ENCODE measurements at regions not wholly inside any gene's neighbourhood (a gene's known extent, or its start where the extent isn't known, plus 50 kb on each side); places are given as distances from the start of the nearest gene placed in this dataset.

DNA sequence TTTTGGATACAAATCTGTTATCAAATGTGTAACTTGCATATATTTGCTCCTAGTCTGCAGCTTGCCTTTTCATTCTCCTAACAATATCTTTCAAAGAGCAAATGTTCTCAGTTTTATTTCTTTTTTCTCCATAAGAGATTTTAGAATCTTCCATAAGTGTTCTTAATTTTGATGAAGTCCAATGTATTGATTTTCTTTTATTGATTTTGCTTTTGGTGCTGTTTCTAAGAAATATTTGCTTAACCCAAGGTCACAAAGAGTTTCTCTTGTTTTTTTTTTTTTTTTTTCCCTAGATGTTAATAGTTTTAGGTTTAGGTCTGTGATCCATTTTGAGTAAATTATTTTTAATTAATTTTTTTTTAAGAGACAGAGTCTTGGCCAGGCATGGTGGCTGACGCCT, 75.8 kb upstream of the SPRED2 start:
- Mint-ChIP-seq H3K9me3 (no peaks in the 10 kb centered on the region), H3K4me1 (no peaks in the 10 kb centered on the region), H3K4me3 (no peak overlapping the region), H3K27me3 (peaks cover 10% of the 10 kb centered on the region), H3K27ac (ENCODE audit: low read depth) (no peak overlapping the region), H3K36me3 (ENCODE audit: insufficient read depth) (no peaks in the 10 kb centered on the region)
- DNase-seq (ENCODE audit: low spot score in 2 of 2), result no peak
- ATAC-seq (replicated peaks; ENCODE audit: extremely low read depth, poor library complexity, severe bottlenecking), result no peak

DNA sequence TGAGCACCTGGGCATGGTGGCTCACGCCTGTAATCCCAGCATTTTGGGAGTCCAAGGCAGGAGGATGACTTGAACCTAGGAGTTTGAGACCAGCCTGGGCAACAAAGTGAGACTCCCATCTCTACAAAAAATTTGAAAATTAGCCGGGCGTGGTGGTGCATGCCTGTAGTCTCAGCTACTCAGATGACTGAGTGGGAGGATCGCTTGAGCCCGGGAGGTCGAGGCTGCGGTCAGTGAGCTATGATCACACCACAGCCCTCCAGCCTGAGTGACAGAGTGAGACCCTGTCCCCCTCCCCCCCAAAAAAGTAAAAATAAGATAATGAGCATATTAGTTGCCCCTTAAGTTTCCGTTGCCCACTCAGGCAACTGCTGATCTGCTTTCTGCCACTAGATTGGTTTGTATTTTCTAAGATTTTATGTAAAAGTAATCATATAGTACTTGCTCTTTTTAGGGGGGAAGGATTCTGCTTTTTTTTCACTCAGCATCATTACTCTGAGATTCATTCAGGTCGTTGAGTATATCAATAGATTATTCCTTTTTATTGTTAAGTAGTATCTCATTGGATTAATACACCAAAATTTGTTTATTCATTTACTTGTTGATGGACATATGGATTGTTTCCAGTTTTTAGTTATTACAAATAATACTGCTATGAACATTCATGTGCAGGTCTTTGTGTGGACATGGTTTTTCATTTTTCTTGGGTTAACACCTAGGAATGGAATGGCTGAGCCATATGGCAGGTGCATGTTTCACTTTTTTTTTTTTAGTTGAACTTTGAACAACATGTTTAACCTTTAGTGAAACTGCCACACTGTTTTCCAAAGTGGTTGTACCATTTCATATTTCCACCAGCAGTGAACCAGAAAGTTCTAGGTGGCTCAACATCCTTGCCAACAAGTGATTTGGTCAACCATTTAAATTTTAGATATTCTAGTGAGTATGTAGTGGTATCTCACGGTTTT, 75.0 kb upstream of the SPRED2 start:
- DNase-seq (ENCODE audit: low spot score in 2 of 2) (no peak), ATAC-seq (replicated peaks; ENCODE audit: extremely low read depth, poor library complexity, severe bottlenecking) (no peak)
- Mint-ChIP-seq H3K36me3 (ENCODE audit: insufficient read depth) (no peaks in the 10 kb centered on the region), H3K4me1 (no peaks in the 10 kb centered on the region), H3K27me3 (peaks cover 10% of the 10 kb centered on the region), H3K27ac (ENCODE audit: low read depth) (no peak overlapping the region), H3K9me3 (no peaks in the 10 kb centered on the region), H3K4me3 (no peak overlapping the region)

DNA sequence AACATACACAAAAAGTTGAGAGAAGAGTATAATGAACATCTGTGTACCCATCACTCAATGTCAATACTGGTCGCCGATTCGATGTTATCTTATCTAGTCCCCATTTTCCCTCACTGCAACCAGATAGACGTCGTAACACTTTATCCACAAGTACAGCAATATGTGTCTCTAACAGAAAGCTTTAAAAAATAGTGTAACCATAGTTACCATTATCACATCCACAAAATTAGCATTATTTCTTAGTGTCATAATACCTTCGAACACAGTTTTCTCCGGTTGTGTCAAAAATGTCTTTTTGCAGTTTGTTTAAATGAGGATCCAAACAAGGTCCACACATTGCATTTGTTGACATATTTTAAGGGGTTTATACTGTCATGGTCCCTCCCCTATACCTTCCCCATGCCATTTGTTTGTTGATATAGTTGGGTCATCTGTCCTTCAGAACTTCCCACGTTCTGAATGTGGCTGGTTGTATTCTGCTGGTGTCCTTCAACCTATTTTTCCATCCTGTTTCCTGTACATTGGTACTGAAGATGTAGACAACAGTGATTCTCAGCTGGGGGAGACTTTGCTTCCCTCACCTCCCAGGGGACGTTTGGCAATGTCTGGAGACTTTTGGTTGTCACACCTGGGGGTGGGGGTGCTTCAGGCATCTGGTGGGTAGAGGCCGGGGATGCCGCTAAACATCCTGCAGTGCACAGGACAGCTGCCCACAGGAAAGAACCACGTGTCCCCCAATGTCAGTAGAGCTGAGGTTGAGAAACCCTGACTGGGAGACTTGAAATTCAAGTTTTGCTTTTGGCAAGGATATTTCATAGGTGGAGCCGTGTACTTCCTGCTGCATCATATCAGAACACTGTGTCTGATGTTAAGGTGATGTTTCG, 72.7 kb upstream of the SPRED2 start:
- no peaks in the 10 kb centered on the region for H3K9me3 Mint-ChIP-seq
- DNase-seq (ENCODE audit: low spot score in 2 of 2) (no peak), ATAC-seq (replicated peaks; ENCODE audit: extremely low read depth, poor library complexity, severe bottlenecking) (no peak)
- peaks cover 7% of the 10 kb centered on the region for H3K27me3 Mint-ChIP-seq
- no peak overlapping the region for H3K4me3 Mint-ChIP-seq
- H3K36me3 Mint-ChIP-seq (ENCODE audit: insufficient read depth), result peaks cover 2% of the 10 kb centered on the region
- no peak overlapping the region for H3K27ac Mint-ChIP-seq (ENCODE audit: low read depth)
- H3K4me1 Mint-ChIP-seq, result no peaks in the 10 kb centered on the region

DNA sequence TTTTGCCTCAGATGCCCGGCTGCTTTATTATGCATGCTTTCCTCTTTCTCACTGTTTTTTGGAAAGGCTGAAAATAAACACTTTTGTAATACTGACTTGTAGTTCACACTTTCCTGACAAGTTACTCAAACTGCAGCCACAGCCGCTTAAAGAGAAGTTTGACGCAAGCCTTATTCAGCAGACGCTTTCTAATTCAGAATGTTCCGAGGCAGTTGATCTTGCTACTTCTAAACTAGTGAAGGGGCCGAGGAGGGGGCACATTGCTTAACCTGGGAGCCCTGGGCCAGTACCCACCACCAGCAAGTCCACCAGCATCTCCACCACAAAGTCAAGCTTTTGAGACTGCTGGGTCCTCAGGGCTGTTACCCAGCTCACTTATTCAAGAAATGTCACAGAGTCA, 71.8 kb upstream of the SPRED2 start:
- H3K27ac Mint-ChIP-seq (ENCODE audit: low read depth), result no peak overlapping the region
- ATAC-seq (replicated peaks; ENCODE audit: extremely low read depth, poor library complexity, severe bottlenecking), result no peak
- peaks cover 13% of the 10 kb centered on the region for H3K27me3 Mint-ChIP-seq
- no peaks in the 10 kb centered on the region for H3K4me1 Mint-ChIP-seq
- H3K9me3 Mint-ChIP-seq, result no peaks in the 10 kb centered on the region
- peaks cover 2% of the 10 kb centered on the region for H3K36me3 Mint-ChIP-seq (ENCODE audit: insufficient read depth)
- H3K4me3 Mint-ChIP-seq, result no peak overlapping the region
- DNase-seq (ENCODE audit: low spot score in 2 of 2), result no peak

DNA sequence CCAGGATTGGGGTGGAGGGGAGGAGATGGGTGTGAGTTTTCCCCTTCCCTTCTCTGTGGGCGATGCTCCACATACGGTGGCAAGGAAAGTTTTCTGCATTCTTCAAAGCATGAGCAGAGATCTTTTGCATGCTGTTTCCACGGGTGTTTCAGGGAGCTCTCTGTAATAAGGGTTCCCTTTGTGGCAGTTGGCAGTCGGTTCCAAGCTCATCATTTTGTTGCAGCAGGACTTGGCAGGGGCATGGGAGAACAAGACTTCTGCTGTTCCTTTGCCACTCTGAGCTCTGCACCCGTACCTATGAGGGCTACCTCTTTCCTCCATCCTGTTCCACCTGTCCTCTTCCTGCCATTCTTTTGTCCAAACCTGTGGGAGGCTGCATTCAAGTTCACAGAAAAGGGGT, 71.3 kb upstream of the SPRED2 start:
- Mint-ChIP-seq H3K4me1 (no peaks in the 10 kb centered on the region), H3K27ac (ENCODE audit: low read depth) (no peak overlapping the region), H3K36me3 (ENCODE audit: insufficient read depth) (peaks cover 2% of the 10 kb centered on the region), H3K4me3 (no peak overlapping the region), H3K27me3 (peaks cover 17% of the 10 kb centered on the region), H3K9me3 (no peaks in the 10 kb centered on the region)
- ATAC-seq (replicated peaks; ENCODE audit: extremely low read depth, poor library complexity, severe bottlenecking) (no peak), DNase-seq (ENCODE audit: low spot score in 2 of 2) (no peak)

DNA sequence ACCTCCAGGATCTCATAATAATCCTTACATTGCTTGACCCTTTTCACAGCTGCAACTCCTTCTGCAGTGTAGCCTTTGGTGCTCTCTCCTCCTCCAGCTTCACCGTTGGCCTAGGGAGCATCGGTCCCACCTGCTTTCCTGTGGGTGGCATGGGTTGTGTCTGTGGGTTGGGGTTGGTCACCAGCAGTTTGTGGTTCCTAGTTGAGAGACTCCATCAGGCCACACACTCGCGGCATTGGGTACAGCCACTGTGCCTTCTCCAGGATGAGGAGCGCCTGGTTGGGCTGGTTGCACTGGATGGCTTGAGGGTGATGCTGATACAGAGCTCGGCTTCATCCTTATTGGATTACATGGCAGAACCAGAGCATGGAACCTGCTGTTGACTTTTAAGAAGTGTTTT, 69.4 kb upstream of the SPRED2 start:
- H3K27ac Mint-ChIP-seq (ENCODE audit: low read depth), result no peak overlapping the region
- H3K27me3 Mint-ChIP-seq, result peaks cover 29% of the 10 kb centered on the region
- ATAC-seq (replicated peaks; ENCODE audit: extremely low read depth, poor library complexity, severe bottlenecking), result no peak
- H3K9me3 Mint-ChIP-seq, result no peaks in the 10 kb centered on the region
- no peak overlapping the region for H3K4me3 Mint-ChIP-seq
- peaks cover 2% of the 10 kb centered on the region for H3K36me3 Mint-ChIP-seq (ENCODE audit: insufficient read depth)
- DNase-seq (ENCODE audit: low spot score in 2 of 2), result no peak
- H3K4me1 Mint-ChIP-seq, result no peaks in the 10 kb centered on the region

DNA sequence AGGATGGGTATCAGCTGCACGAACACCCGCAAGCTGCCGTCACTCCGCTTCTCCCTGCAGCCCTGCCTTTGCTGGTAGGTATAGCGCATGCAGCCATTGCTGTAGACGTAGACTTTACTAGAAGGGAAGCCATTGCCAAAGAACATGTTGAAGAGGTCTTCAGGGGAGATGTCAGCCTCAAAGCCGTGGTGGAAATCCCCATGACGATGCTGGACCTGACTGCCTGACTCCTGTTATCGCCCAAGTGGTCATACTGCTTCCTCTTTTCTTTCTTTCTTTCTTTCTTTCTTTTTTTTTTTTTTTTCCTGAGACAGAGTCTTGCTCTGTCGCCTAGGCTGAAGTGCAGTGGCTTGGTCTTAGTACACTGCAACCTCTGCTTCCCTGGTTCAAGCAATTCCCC, 68.7 kb upstream of the SPRED2 start:
- DNase-seq (ENCODE audit: low spot score in 2 of 2) (no peak), ATAC-seq (replicated peaks; ENCODE audit: extremely low read depth, poor library complexity, severe bottlenecking) (no peak)
- H3K27me3 Mint-ChIP-seq, result peaks cover 29% of the 10 kb centered on the region
- peaks cover 2% of the 10 kb centered on the region for H3K36me3 Mint-ChIP-seq (ENCODE audit: insufficient read depth)
- no peak overlapping the region for H3K4me3 Mint-ChIP-seq
- no peaks in the 10 kb centered on the region for H3K9me3 Mint-ChIP-seq
- H3K27ac Mint-ChIP-seq (ENCODE audit: low read depth), result no peak overlapping the region
- H3K4me1 Mint-ChIP-seq, result no peaks in the 10 kb centered on the region

DNA sequence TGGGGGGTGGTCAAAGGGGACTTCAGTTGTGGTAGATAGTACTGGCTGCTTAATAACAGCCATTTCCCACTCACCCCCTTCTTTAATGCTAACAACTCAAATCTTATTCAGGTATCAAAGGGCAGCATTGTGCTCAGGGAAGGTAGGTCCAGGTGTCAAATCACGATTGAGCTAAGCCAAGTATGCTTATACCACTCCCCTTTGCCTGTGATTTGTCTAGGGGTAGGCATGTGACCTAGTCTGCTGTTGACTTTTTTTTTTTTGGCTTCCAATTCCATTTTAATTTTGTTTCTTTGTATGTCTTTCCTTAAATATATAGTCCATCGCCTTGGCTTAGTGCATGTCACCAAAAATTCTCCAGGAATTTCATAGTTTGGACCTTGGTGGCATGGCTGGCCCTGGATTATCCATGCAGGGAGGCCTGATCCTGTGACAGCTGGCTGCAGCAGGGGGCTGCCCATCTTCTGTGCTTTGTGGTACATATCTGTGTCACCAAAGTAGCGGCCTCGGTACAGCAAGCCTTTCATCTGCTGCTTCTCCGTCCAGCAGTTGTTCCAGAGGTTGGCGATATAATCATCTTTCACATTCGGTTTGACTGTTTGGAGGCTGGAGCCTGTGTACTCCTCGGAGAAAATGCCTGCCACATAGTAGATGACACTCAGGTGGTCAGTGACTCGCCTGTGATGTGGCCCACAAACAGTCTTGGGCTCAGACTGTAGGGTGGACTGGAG, 68.1 kb upstream of the SPRED2 start:
- DNase-seq (ENCODE audit: low spot score in 2 of 2) (no peak), ATAC-seq (replicated peaks; ENCODE audit: extremely low read depth, poor library complexity, severe bottlenecking) (no peak)
- Mint-ChIP-seq H3K4me3 (no peak overlapping the region), H3K27me3 (peaks cover 29% of the 10 kb centered on the region), H3K36me3 (ENCODE audit: insufficient read depth) (peaks cover 2% of the 10 kb centered on the region), H3K27ac (ENCODE audit: low read depth) (no peak overlapping the region), H3K9me3 (no peaks in the 10 kb centered on the region), H3K4me1 (no peaks in the 10 kb centered on the region)

DNA sequence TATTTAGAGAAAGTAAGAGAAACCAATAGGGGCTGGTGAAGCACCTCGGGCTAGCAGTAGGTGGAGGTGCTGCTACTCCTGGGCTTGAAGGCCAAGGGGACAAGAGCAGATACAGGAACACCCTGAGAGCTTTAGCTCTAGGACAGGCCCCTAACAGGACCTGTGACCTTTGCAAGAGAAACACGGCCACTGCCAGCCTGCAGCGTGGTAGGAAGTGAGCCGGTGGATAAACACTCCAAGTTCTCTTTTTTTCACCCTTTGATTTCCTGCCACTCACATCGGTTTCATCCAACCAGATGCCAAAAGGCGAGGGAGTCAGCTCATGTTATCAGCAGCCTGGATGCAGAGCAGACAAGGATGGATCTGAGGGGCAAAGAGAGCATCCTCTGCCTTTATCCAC, 66.8 kb upstream of the SPRED2 start:
- Mint-ChIP-seq H3K27ac (ENCODE audit: low read depth) (no peak overlapping the region), H3K4me3 (no peak overlapping the region), H3K9me3 (no peaks in the 10 kb centered on the region), H3K36me3 (ENCODE audit: insufficient read depth) (peaks cover 2% of the 10 kb centered on the region), H3K27me3 (peaks cover 42% of the 10 kb centered on the region), H3K4me1 (no peaks in the 10 kb centered on the region)
- DNase-seq (ENCODE audit: low spot score in 2 of 2) (no peak), ATAC-seq (replicated peaks; ENCODE audit: extremely low read depth, poor library complexity, severe bottlenecking) (no peak)

DNA sequence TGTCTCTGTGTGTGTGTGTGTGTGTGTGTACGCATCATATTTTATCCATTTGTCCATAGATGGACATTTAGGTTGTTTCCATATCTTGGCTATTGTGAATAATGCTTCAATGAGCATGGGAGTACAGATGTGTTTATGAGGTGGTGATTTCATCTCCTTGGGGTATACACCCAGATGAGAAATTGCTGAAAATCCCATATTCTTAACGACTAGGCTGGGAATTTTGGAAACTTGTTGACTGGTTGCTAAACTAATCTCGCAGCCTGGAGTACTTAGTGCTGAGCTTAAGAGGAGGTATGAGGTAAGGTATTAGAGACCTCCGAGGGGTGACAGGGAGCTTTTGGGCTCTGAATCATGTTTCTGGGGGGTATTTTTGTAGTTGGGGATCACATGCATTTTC, 66.0 kb upstream of the SPRED2 start:
- ATAC-seq (replicated peaks; ENCODE audit: extremely low read depth, poor library complexity, severe bottlenecking) (no peak), DNase-seq (ENCODE audit: low spot score in 2 of 2) (no peak)
- Mint-ChIP-seq H3K36me3 (ENCODE audit: insufficient read depth) (peaks cover 2% of the 10 kb centered on the region), H3K4me1 (no peaks in the 10 kb centered on the region), H3K9me3 (no peaks in the 10 kb centered on the region), H3K27ac (ENCODE audit: low read depth) (no peak overlapping the region), H3K4me3 (no peak overlapping the region), H3K27me3 (peaks cover 44% of the 10 kb centered on the region)

DNA sequence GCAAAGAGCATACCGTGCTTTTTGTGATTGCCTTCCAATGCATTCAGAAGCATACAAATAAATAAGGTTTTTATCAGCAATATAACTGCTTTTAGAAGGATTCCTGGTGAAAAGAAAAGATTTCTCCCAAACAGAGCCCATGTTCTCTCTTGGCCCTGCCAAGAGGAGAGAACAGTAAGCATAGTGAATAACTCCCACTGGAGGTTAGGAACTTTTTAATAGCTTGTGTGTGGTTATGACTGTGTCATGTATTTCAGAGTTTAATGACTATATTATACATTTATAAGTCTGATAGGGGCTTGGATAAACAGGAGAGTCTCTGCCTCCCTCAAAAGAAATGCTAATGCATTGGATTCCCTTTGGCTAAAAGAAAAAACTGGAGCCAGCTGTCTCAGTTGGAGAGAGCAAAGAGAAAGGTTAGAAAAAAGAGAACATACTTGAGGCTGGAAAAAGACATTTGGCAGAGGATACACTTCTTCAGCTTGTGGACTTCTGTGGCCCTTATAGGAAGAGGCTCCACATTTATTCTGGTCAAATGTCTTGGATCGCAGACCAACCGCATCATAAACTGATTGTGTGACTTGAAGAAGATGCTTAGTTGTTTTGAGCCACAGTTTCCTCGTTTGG, 63.0 kb upstream of the SPRED2 start:
- Mint-ChIP-seq H3K27me3 (peaks cover 45% of the 10 kb centered on the region), H3K4me3 (no peak overlapping the region), H3K36me3 (ENCODE audit: insufficient read depth) (no peaks in the 10 kb centered on the region), H3K9me3 (no peaks in the 10 kb centered on the region), H3K27ac (ENCODE audit: low read depth) (no peak overlapping the region), H3K4me1 (no peaks in the 10 kb centered on the region)
- DNase-seq (ENCODE audit: low spot score in 2 of 2), result no peak
- no peak for ATAC-seq (replicated peaks; ENCODE audit: extremely low read depth, poor library complexity, severe bottlenecking)

DNA sequence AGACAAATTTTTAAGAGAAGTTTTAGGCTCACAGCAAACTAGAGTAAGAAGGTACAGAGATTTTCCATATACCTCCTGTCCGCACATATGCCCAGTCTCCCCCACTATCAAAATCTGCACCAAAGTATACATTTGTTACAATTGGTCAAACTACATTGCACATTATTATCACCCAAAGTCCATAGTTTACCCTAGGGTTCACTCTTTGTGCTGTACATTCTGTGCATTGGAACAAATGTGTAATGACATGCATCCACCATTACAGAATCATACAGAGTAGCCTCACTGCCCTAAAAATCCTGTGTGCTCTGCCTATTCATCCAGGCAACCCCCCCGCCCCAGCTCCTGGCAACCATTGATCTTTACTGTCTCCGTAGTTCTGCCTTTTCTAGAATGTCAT, 61.7 kb upstream of the SPRED2 start:
- Mint-ChIP-seq H3K27me3 (peaks cover 49% of the 10 kb centered on the region), H3K36me3 (ENCODE audit: insufficient read depth) (no peaks in the 10 kb centered on the region), H3K4me1 (no peaks in the 10 kb centered on the region), H3K9me3 (no peaks in the 10 kb centered on the region), H3K27ac (ENCODE audit: low read depth) (no peak overlapping the region), H3K4me3 (no peak overlapping the region)
- ATAC-seq (replicated peaks; ENCODE audit: extremely low read depth, poor library complexity, severe bottlenecking) (no peak), DNase-seq (ENCODE audit: low spot score in 2 of 2) (no peak)
